ENCODE measurements at regions not wholly inside any gene's neighbourhood (a gene's known extent, or its start where the extent isn't known, plus 50 kb on each side); places are given as distances from the start of the nearest gene placed in this dataset.

GRCh38 chr17:72420775-72421127 is 299.9 kb downstream of the SOX9 start:
- POLR2A ChIA-PET: no interaction called here
- Mint-ChIP-seq H3K36me3 (peaks cover 0 to 10% (median 2%) of the 10 kb centered on the region in 3 donors), H3K27me3 (peaks cover 0 to 25% (median 5%) of the 10 kb centered on the region in 5 donors), H3K4me3 (no peak overlapping the region), H3K27ac (no peak overlapping the region), H3K9me3 (peaks cover 0 to 28% (median 10%) of the 10 kb centered on the region in 9 donors), H3K4me1 (no peaks in the 10 kb centered on the region)
- no peak for ATAC-seq
- no peak for DNase-seq

- H3K27ac Mint-ChIP-seq: no peak overlapping the region
- H3K4me3 Mint-ChIP-seq: no peak overlapping the region
- H3K27me3 Mint-ChIP-seq: peaks cover 0 to 29% (median 7%) of the 10 kb centered on the region in 5 donors
- DNase-seq (no peak), ATAC-seq (no peak)
- H3K4me1 Mint-ChIP-seq: no peaks in the 10 kb centered on the region
- POLR2A ChIA-PET: no interaction called here
- H3K36me3 Mint-ChIP-seq: peaks cover 0 to 10% (median 2%) of the 10 kb centered on the region in 3 donors
- H3K9me3 Mint-ChIP-seq: peaks cover 0 to 28% (median 10%) of the 10 kb centered on the region in 9 donors
These were observed 300.6 kb downstream of the SOX9 start for GRCh38 chr17:72421128-72422092.

GRCh38 chr17:72422204-72422504 is 301.3 kb downstream of the SOX9 start:
- Mint-ChIP-seq H3K4me1 (no peaks in the 10 kb centered on the region), H3K4me3 (no peak overlapping the region), H3K27me3 (peaks cover 0 to 29% (median 7%) of the 10 kb centered on the region in 5 donors), H3K36me3 (peaks cover 0 to 10% (median 2%) of the 10 kb centered on the region in 3 donors), H3K9me3 (peaks cover 0 to 28% (median 6%) of the 10 kb centered on the region in 9 donors), H3K27ac (no peak overlapping the region)
- ATAC-seq (no peak), DNase-seq (no peak)
- POLR2A ChIA-PET: no interaction called here

GRCh38 chr17:72422505-72423285 is 301.9 kb downstream of the SOX9 start:
- DNase-seq (no peak), ATAC-seq (no peak)
- H3K9me3 Mint-ChIP-seq: peaks cover 0 to 27% (median 6%) of the 10 kb centered on the region in 9 donors
- no peak overlapping the region for H3K4me3 Mint-ChIP-seq
- no peak overlapping the region for H3K27ac Mint-ChIP-seq
- H3K4me1 Mint-ChIP-seq: no peaks in the 10 kb centered on the region
- POLR2A ChIA-PET: no interaction called here
- H3K27me3 Mint-ChIP-seq: peaks cover 0 to 29% (median 8%) of the 10 kb centered on the region in 5 donors
- peaks cover 0 to 10% (median 2%) of the 10 kb centered on the region in 3 donors for H3K36me3 Mint-ChIP-seq

GRCh38 chr17:72423286-72423589 is 302.4 kb downstream of the SOX9 start:
- Mint-ChIP-seq H3K36me3 (peaks cover 0 to 6% (median 2%) of the 10 kb centered on the region in 3 donors), H3K4me1 (no peaks in the 10 kb centered on the region), H3K9me3 (peaks cover 0 to 22% (median 3%) of the 10 kb centered on the region in 9 donors), H3K4me3 (no peak overlapping the region), H3K27ac (no peak overlapping the region), H3K27me3 (peaks cover 0 to 25% (median 7%) of the 10 kb centered on the region in 5 donors)
- ATAC-seq: no peak
- no peak for DNase-seq
- POLR2A ChIA-PET: no interaction called here

- H3K4me3 Mint-ChIP-seq: no peak overlapping the region
- H3K9me3 Mint-ChIP-seq: peaks cover 0 to 17% (median 1%) of the 10 kb centered on the region in 9 donors
- peaks cover 0 to 3% (median 0%) of the 10 kb centered on the region in 3 donors for H3K36me3 Mint-ChIP-seq
- H3K27ac Mint-ChIP-seq: no peak overlapping the region
- POLR2A ChIA-PET: no interaction called here
- ATAC-seq: no peak
- H3K4me1 Mint-ChIP-seq: no peaks in the 10 kb centered on the region
- DNase-seq: no peak
- H3K27me3 Mint-ChIP-seq: peaks cover 0 to 20% (median 6%) of the 10 kb centered on the region in 5 donors
These were observed 302.9 kb downstream of the SOX9 start for GRCh38 chr17:72423718-72424117.

- peaks cover 0 to 20% (median 6%) of the 10 kb centered on the region in 5 donors for H3K27me3 Mint-ChIP-seq
- no peaks in the 10 kb centered on the region for H3K4me1 Mint-ChIP-seq
- ATAC-seq: no peak
- POLR2A ChIA-PET: interaction anchor here (0.7 kb wide), 1 partner anchor 18 kb away, joined by 3 read pairs; no protein-coding TSS in a partner anchor
- no peak overlapping the region for H3K4me3 Mint-ChIP-seq
- no peaks in the 10 kb centered on the region for H3K36me3 Mint-ChIP-seq
- peaks cover 0 to 12% (median 0%) of the 10 kb centered on the region in 9 donors for H3K9me3 Mint-ChIP-seq
- DNase-seq: no peak
- H3K27ac Mint-ChIP-seq: no peak overlapping the region
These were observed 303.8 kb downstream of the SOX9 start for GRCh38 chr17:72424505-72425117.

GRCh38 chr17:72425133-72425793 is 304.4 kb downstream of the SOX9 start:
- peaks cover 0 to 12% (median 0%) of the 10 kb centered on the region in 9 donors for H3K9me3 Mint-ChIP-seq
- POLR2A ChIA-PET: interaction anchor here (0.7 kb wide), 1 partner anchor 19 kb away, joined by 3 read pairs; no protein-coding TSS in a partner anchor

GRCh38 chr17:72425794-72426168 is 305.0 kb downstream of the SOX9 start:
- ATAC-seq: no peak

More at GRCh38 chr17:72425133-72425793, 304.4 kb downstream of the SOX9 start:
- Mint-ChIP-seq H3K4me3 (no peak overlapping the region), H3K27ac (no peak overlapping the region), H3K4me1 (no peaks in the 10 kb centered on the region), H3K27me3 (peaks cover 0 to 20% (median 6%) of the 10 kb centered on the region in 5 donors), H3K36me3 (no peaks in the 10 kb centered on the region)
- no peak for ATAC-seq
- DNase-seq: no peak

GRCh38 chr17:72426321-72426720 is 305.5 kb downstream of the SOX9 start:
- POLR2A ChIA-PET: no interaction called here
- Mint-ChIP-seq H3K4me3 (no peak overlapping the region), H3K27me3 (peaks cover 0 to 30% (median 9%) of the 10 kb centered on the region in 5 donors), H3K27ac (no peak overlapping the region), H3K36me3 (no peaks in the 10 kb centered on the region), H3K4me1 (no peaks in the 10 kb centered on the region), H3K9me3 (peaks cover 0 to 12% (median 0%) of the 10 kb centered on the region in 9 donors)
- DNase-seq (no peak), ATAC-seq (no peak)

More at GRCh38 chr17:72425794-72426168, 305.0 kb downstream of the SOX9 start:
- Mint-ChIP-seq H3K36me3 (no peaks in the 10 kb centered on the region), H3K9me3 (peaks cover 0 to 12% (median 0%) of the 10 kb centered on the region in 9 donors), H3K27ac (no peak overlapping the region), H3K4me1 (no peaks in the 10 kb centered on the region), H3K4me3 (no peak overlapping the region), H3K27me3 (peaks cover 0 to 25% (median 7%) of the 10 kb centered on the region in 5 donors)
- no peak for DNase-seq
- POLR2A ChIA-PET: no interaction called here

DNA sequence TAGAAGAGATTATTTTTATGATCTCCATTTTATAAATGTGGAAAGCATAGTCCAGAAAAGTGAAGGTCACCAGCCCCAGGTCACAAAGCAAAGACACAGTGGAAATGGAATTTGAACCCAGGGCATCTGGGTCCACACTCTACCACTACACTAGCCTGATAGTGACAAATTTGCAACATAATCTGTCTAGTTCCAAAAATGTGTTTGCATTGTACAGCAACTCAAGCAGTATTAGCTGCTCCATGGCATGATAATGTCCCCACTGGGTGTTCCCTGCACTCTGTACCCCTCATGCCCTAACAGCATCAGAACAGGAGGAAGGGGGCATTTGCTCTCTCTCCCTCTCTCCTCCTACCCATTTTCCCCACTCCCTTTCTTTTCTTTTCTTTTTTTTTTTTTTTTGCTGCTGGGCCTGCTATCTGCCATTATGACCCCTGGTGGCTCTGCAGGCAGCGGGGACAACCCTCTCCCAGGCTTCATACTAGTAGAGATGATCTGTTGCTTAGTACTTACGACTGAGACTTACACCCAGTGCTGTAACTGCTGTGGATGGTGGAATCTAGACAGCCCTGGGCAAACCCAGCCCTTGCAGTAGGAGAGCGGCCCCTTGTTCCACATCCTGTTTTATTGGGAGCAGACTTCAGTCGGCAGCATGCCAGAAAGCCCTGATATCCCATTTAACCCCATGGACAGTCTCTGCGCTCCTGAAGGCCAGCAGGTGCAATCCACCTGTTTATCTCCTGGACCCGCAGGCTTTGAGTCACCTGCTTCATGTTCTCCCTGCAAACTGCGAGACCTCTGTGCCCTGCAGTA is 306.3 kb downstream of the SOX9 start:
- Mint-ChIP-seq H3K9me3 (peaks cover 0 to 12% (median 0%) of the 10 kb centered on the region in 9 donors), H3K36me3 (no peaks in the 10 kb centered on the region), H3K27ac (no peak overlapping the region), H3K4me1 (no peaks in the 10 kb centered on the region), H3K27me3 (peaks cover 0 to 30% (median 9%) of the 10 kb centered on the region in 5 donors), H3K4me3 (no peak overlapping the region)
- POLR2A ChIA-PET: no interaction called here
- DNase-seq (no peak), ATAC-seq (no peak)

- no peak overlapping the region for H3K4me3 Mint-ChIP-seq
- H3K9me3 Mint-ChIP-seq: peaks cover 0 to 12% (median 0%) of the 10 kb centered on the region in 9 donors
- H3K27me3 Mint-ChIP-seq: peaks cover 0 to 36% (median 9%) of the 10 kb centered on the region in 5 donors
- no peak overlapping the region for H3K27ac Mint-ChIP-seq
- ATAC-seq (no peak), DNase-seq (no peak)
- H3K4me1 Mint-ChIP-seq: no peaks in the 10 kb centered on the region
- no peaks in the 10 kb centered on the region for H3K36me3 Mint-ChIP-seq
- POLR2A ChIA-PET: no interaction called here
These were observed 306.9 kb downstream of the SOX9 start for GRCh38 chr17:72427761-72428109.

Measured in naive thymus-derived CD8-positive, alpha-beta T cell (primary cell).